ENCODE measurements at regions not wholly inside any gene's neighbourhood (a gene's known extent, or its start where the extent isn't known, plus 50 kb on each side); places are given as distances from the start of the nearest gene placed in this dataset.

- 92% methylated on average over 1 of the region's 1 CpG for whole genome bisulfite sequencing, 2 donors
Observed at GRCh38 chr11:109785198-109785597, 308.0 kb upstream of the ZC3H12C start.

GRCh38 chr11:109785714-109786113 is 307.5 kb upstream of the ZC3H12C start:
- no peak overlapping the region for H3K4me3 ChIP-seq (ENCODE audit: low read length in 2 of 2)
- DNase-seq (no peak), ATAC-seq (ENCODE audit: low FRiP score) (no peak)
- H3K9me3 ChIP-seq (ENCODE audit: control insufficient read depth, low read length), result peaks cover 1% of the 10 kb centered on the region
- no peaks in the 10 kb centered on the region for H3K27me3 ChIP-seq (ENCODE audit: control insufficient read depth in 1 of 2, insufficient read depth in 2 of 2, low read length in 1 of 2)
- WGBS, 2 donors, result 1 to 7% methylated on average over 4 of the region's 4 CpGs
- H3K36me3 ChIP-seq (ENCODE audit: control insufficient read depth in 1 of 2, insufficient read depth in 2 of 2, low read length in 1 of 2), result no peaks in the 10 kb centered on the region
- H3K4me1 ChIP-seq (ENCODE audit: control insufficient read depth in 1 of 2, insufficient read depth in 2 of 2, low read length in 2 of 2), result no peaks in the 10 kb centered on the region
- H3K27ac ChIP-seq (ENCODE audit: low read depth in 1 of 2, low read length in 2 of 2), result no peak overlapping the region
- intact Hi-C loops (cut with DNase I), result no loop called here

More at GRCh38 chr11:109785198-109785597, 308.0 kb upstream of the ZC3H12C start:
- DNase-seq, result no peak
- Histone ChIP-seq H3K36me3 (ENCODE audit: control insufficient read depth in 1 of 2, insufficient read depth in 2 of 2, low read length in 1 of 2) (no peaks in the 10 kb centered on the region), H3K4me1 (ENCODE audit: control insufficient read depth in 1 of 2, insufficient read depth in 2 of 2, low read length in 2 of 2) (no peaks in the 10 kb centered on the region), H3K4me3 (ENCODE audit: low read length in 2 of 2) (no peak overlapping the region), H3K27me3 (ENCODE audit: control insufficient read depth in 1 of 2, insufficient read depth in 2 of 2, low read length in 1 of 2) (no peaks in the 10 kb centered on the region), H3K9me3 (ENCODE audit: control insufficient read depth, low read length) (peaks cover 1% of the 10 kb centered on the region), H3K27ac (ENCODE audit: low read depth in 1 of 2, low read length in 2 of 2) (no peak overlapping the region)
- intact Hi-C loops (cut with DNase I), result no loop called here
- ATAC-seq (ENCODE audit: low FRiP score), result no peak

- H3K36me3 ChIP-seq (ENCODE audit: control insufficient read depth in 1 of 2, insufficient read depth in 2 of 2, low read length in 1 of 2), result no peaks in the 10 kb centered on the region
- DNase-seq, result no peak
- intact Hi-C loops (cut with DNase I), result no loop called here
- H3K4me3 ChIP-seq (ENCODE audit: low read length in 2 of 2), result no peak overlapping the region
- H3K27ac ChIP-seq (ENCODE audit: low read depth in 1 of 2, low read length in 2 of 2), result no peak overlapping the region
- H3K4me1 ChIP-seq (ENCODE audit: control insufficient read depth in 1 of 2, insufficient read depth in 2 of 2, low read length in 2 of 2), result no peaks in the 10 kb centered on the region
- WGBS, 2 donors, result 58 to 63% methylated on average over 6 of the region's 6 CpGs
- peaks cover 1% of the 10 kb centered on the region for H3K9me3 ChIP-seq (ENCODE audit: control insufficient read depth, low read length)
- no peak for ATAC-seq (ENCODE audit: low FRiP score)
- H3K27me3 ChIP-seq (ENCODE audit: control insufficient read depth in 1 of 2, insufficient read depth in 2 of 2, low read length in 1 of 2), result no peaks in the 10 kb centered on the region
Observed at GRCh38 chr11:109788948-109789490, 304.2 kb upstream of the ZC3H12C start.

DNA sequence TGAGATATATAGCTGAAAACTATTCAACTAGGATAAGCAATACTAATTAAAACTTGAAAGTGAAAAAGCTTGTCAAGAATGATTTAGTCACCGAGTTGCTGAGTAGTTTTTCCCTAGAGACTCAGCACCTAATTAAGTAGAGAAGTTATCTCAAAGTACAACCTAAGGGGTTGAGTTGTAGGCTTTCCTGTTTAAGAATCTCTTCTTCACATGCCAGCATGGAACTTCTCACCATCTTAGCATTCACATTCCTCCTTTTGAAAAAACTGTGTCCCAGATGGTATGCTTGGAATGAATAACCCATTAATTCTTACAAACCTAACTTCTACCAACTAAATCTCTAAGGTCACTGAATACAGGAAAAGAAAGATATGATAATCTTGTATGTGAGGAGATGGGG is 303.3 kb upstream of the ZC3H12C start:
- Histone ChIP-seq H3K27me3 (ENCODE audit: control insufficient read depth in 1 of 2, insufficient read depth in 2 of 2, low read length in 1 of 2) (no peaks in the 10 kb centered on the region), H3K4me3 (ENCODE audit: low read length in 2 of 2) (no peak overlapping the region), H3K27ac (ENCODE audit: low read depth in 1 of 2, low read length in 2 of 2) (no peak overlapping the region), H3K4me1 (ENCODE audit: control insufficient read depth in 1 of 2, insufficient read depth in 2 of 2, low read length in 2 of 2) (no peaks in the 10 kb centered on the region), H3K36me3 (ENCODE audit: control insufficient read depth in 1 of 2, insufficient read depth in 2 of 2, low read length in 1 of 2) (no peaks in the 10 kb centered on the region), H3K9me3 (ENCODE audit: control insufficient read depth, low read length) (peaks cover 1% of the 10 kb centered on the region)
- DNase-seq, result no peak
- ATAC-seq (ENCODE audit: low FRiP score), result no peak
- intact Hi-C loops (cut with DNase I), result no loop called here
- WGBS, 2 donors, result 65 to 89% methylated on average over 1 of the region's 1 CpG

GRCh38 chr11:109791337-109791736 is 301.9 kb upstream of the ZC3H12C start:
- no peaks in the 10 kb centered on the region for H3K4me1 ChIP-seq (ENCODE audit: control insufficient read depth in 1 of 2, insufficient read depth in 2 of 2, low read length in 2 of 2)

GRCh38 chr11:109794501-109794900 is 298.7 kb upstream of the ZC3H12C start:
- Histone ChIP-seq H3K4me1 (ENCODE audit: control insufficient read depth in 1 of 2, insufficient read depth in 2 of 2, low read length in 2 of 2) (no peaks in the 10 kb centered on the region), H3K9me3 (ENCODE audit: control insufficient read depth, low read length) (peaks cover 3% of the 10 kb centered on the region), H3K36me3 (ENCODE audit: control insufficient read depth in 1 of 2, insufficient read depth in 2 of 2, low read length in 1 of 2) (no peaks in the 10 kb centered on the region), H3K27ac (ENCODE audit: low read depth in 1 of 2, low read length in 2 of 2) (no peak overlapping the region), H3K27me3 (ENCODE audit: control insufficient read depth in 1 of 2, insufficient read depth in 2 of 2, low read length in 1 of 2) (no peaks in the 10 kb centered on the region), H3K4me3 (ENCODE audit: low read length in 2 of 2) (no peak overlapping the region)
- ATAC-seq (ENCODE audit: low FRiP score) (no peak), DNase-seq (no peak)
- intact Hi-C loops (cut with DNase I), result no loop called here
- 76 to 83% methylated on average over 3 of the region's 3 CpGs for whole genome bisulfite sequencing, 2 donors

More at GRCh38 chr11:109791337-109791736, 301.9 kb upstream of the ZC3H12C start:
- Histone ChIP-seq H3K27me3 (ENCODE audit: control insufficient read depth in 1 of 2, insufficient read depth in 2 of 2, low read length in 1 of 2) (no peaks in the 10 kb centered on the region), H3K4me3 (ENCODE audit: low read length in 2 of 2) (no peak overlapping the region), H3K36me3 (ENCODE audit: control insufficient read depth in 1 of 2, insufficient read depth in 2 of 2, low read length in 1 of 2) (no peaks in the 10 kb centered on the region), H3K9me3 (ENCODE audit: control insufficient read depth, low read length) (peaks cover 2% of the 10 kb centered on the region), H3K27ac (ENCODE audit: low read depth in 1 of 2, low read length in 2 of 2) (no peak overlapping the region)
- no peak for DNase-seq
- no peak for ATAC-seq (ENCODE audit: low FRiP score)
- WGBS, 2 donors, result 83 to 85% methylated on average over 2 of the region's 2 CpGs
- intact Hi-C loops (cut with DNase I), result no loop called here

GRCh38 chr11:109795234-109795633 is 298.0 kb upstream of the ZC3H12C start:
- intact Hi-C loops (cut with DNase I), result no loop called here

DNA sequence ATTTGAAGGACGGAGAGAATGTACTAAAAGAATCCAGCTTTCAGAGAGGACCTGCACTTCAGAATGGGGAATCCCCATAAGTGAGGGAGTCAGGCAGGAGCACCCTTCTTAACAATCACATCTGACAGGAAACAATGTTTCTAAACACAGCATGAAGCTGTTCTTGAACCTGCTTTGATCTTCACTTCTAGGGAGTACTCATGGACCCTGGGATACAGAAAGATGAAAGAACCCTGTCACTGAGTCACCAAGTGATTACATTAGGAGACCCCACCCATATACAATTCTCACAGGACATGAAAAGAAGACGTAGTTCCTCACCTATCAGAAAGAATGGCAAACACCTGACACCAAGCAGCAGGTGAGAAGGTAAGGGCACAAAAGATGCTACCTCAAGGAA is 296.9 kb upstream of the ZC3H12C start:
- intact Hi-C loops (cut with DNase I), result no loop called here
- ATAC-seq (ENCODE audit: low FRiP score) (no peak), DNase-seq (no peak)
- Histone ChIP-seq H3K9me3 (ENCODE audit: control insufficient read depth, low read length) (peaks cover 3% of the 10 kb centered on the region), H3K4me3 (ENCODE audit: low read length in 2 of 2) (no peak overlapping the region), H3K27ac (ENCODE audit: low read depth in 1 of 2, low read length in 2 of 2) (no peak overlapping the region), H3K27me3 (ENCODE audit: control insufficient read depth in 1 of 2, insufficient read depth in 2 of 2, low read length in 1 of 2) (no peaks in the 10 kb centered on the region), H3K36me3 (ENCODE audit: control insufficient read depth in 1 of 2, insufficient read depth in 2 of 2, low read length in 1 of 2) (no peaks in the 10 kb centered on the region), H3K4me1 (ENCODE audit: control insufficient read depth in 1 of 2, insufficient read depth in 2 of 2, low read length in 2 of 2) (no peaks in the 10 kb centered on the region)
- WGBS, 2 donors, result 51 to 81% methylated on average over 2 of the region's 2 CpGs

More at GRCh38 chr11:109795234-109795633, 298.0 kb upstream of the ZC3H12C start:
- Histone ChIP-seq H3K4me3 (ENCODE audit: low read length in 2 of 2) (no peak overlapping the region), H3K4me1 (ENCODE audit: control insufficient read depth in 1 of 2, insufficient read depth in 2 of 2, low read length in 2 of 2) (no peaks in the 10 kb centered on the region), H3K36me3 (ENCODE audit: control insufficient read depth in 1 of 2, insufficient read depth in 2 of 2, low read length in 1 of 2) (no peaks in the 10 kb centered on the region), H3K27me3 (ENCODE audit: control insufficient read depth in 1 of 2, insufficient read depth in 2 of 2, low read length in 1 of 2) (no peaks in the 10 kb centered on the region), H3K9me3 (ENCODE audit: control insufficient read depth, low read length) (peaks cover 3% of the 10 kb centered on the region), H3K27ac (ENCODE audit: low read depth in 1 of 2, low read length in 2 of 2) (no peak overlapping the region)
- ATAC-seq (ENCODE audit: low FRiP score) (no peak), DNase-seq (no peak)
- WGBS, 2 donors, result 62 to 68% methylated on average over 4 of the region's 4 CpGs

GRCh38 chr11:109798521-109798920 is 294.7 kb upstream of the ZC3H12C start:
- ATAC-seq (ENCODE audit: low FRiP score) (no peak), DNase-seq (no peak)
- no peaks in the 10 kb centered on the region for H3K27me3 ChIP-seq (ENCODE audit: control insufficient read depth in 1 of 2, insufficient read depth in 2 of 2, low read length in 1 of 2)
- intact Hi-C loops (cut with DNase I), result no loop called here
- H3K4me3 ChIP-seq (ENCODE audit: low read length in 2 of 2), result no peak overlapping the region
- WGBS, 2 donors, result 36 to 43% methylated on average over 1 of the region's 1 CpG
- no peak overlapping the region for H3K27ac ChIP-seq (ENCODE audit: low read depth in 1 of 2, low read length in 2 of 2)
- no peaks in the 10 kb centered on the region for H3K36me3 ChIP-seq (ENCODE audit: control insufficient read depth in 1 of 2, insufficient read depth in 2 of 2, low read length in 1 of 2)
- no peaks in the 10 kb centered on the region for H3K4me1 ChIP-seq (ENCODE audit: control insufficient read depth in 1 of 2, insufficient read depth in 2 of 2, low read length in 2 of 2)
- peaks cover 3% of the 10 kb centered on the region for H3K9me3 ChIP-seq (ENCODE audit: control insufficient read depth, low read length)
